ENCODE measurements at regions not wholly inside any gene's neighbourhood (a gene's known extent, or its start where the extent isn't known, plus 50 kb on each side); places are given as distances from the start of the nearest gene placed in this dataset.

GRCh38 chr2:71864085-71864484 is 283.6 kb downstream of the CYP26B1 start:
- no peak for DNase-seq (ENCODE audit: low read depth in 2 of 2)

- no peak for DNase-seq (ENCODE audit: low read depth in 2 of 2)
Measured at GRCh38 chr2:71863396-71863795, 284.3 kb downstream of the CYP26B1 start.

- no peak for DNase-seq (ENCODE audit: low read depth in 2 of 2)
Measured at GRCh38 chr2:71862921-71863320, 284.7 kb downstream of the CYP26B1 start.

- DNase-seq (ENCODE audit: low read depth in 2 of 2), result no peak
Measured at GRCh38 chr2:71861186-71862160, 286.2 kb downstream of the CYP26B1 start.

- no peak for DNase-seq (ENCODE audit: low read depth in 2 of 2)
Measured at GRCh38 chr2:71860381-71860926, 287.2 kb downstream of the CYP26B1 start.

- no peak for DNase-seq (ENCODE audit: low read depth in 2 of 2)
Measured at GRCh38 chr2:71859211-71859847, 288.3 kb downstream of the CYP26B1 start.

- DNase-seq (ENCODE audit: low read depth in 2 of 2), result no peak
Measured at GRCh38 chr2:71858071-71858470, 289.6 kb downstream of the CYP26B1 start.

- DNase-seq (ENCODE audit: low read depth in 2 of 2), result no peak
Measured at GRCh38 chr2:71857636-71858035, 290.0 kb downstream of the CYP26B1 start.

GRCh38 chr2:71856773-71857525 is 290.7 kb downstream of the CYP26B1 start:
- DNase-seq (ENCODE audit: low read depth in 2 of 2), result no peak

- DNase-seq (ENCODE audit: low read depth in 2 of 2), result no peak
Measured at GRCh38 chr2:71853858-71854257, 293.8 kb downstream of the CYP26B1 start.

GRCh38 chr2:71852141-71852711 is 295.4 kb downstream of the CYP26B1 start:
- no peak for DNase-seq (ENCODE audit: low read depth in 2 of 2)

GRCh38 chr2:71851094-71851750 is 296.4 kb downstream of the CYP26B1 start:
- DNase-seq (ENCODE audit: low read depth in 2 of 2), result no peak

- DNase-seq (ENCODE audit: low read depth in 2 of 2), result no peak
Measured at GRCh38 chr2:71850306-71850801, 297.3 kb downstream of the CYP26B1 start.

- DNase-seq (ENCODE audit: low read depth in 2 of 2), result no peak
Measured at GRCh38 chr2:71849607-71850305, 297.9 kb downstream of the CYP26B1 start.

- DNase-seq (ENCODE audit: low read depth in 2 of 2), result no peak
Measured at GRCh38 chr2:71849111-71849510, 298.6 kb downstream of the CYP26B1 start.

GRCh38 chr2:71846669-71847291 is 300.9 kb downstream of the CYP26B1 start:
- no peak for DNase-seq (ENCODE audit: low read depth in 2 of 2)

- no peak for DNase-seq (ENCODE audit: low read depth in 2 of 2)
Measured at GRCh38 chr2:71846072-71846471, 301.6 kb downstream of the CYP26B1 start.

- DNase-seq (ENCODE audit: low read depth in 2 of 2), result no peak
Measured at GRCh38 chr2:71844967-71845366, 302.7 kb downstream of the CYP26B1 start.

GRCh38 chr2:71843391-71843850 is 304.2 kb downstream of the CYP26B1 start:
- no peak for DNase-seq (ENCODE audit: low read depth in 2 of 2)

GRCh38 chr2:71842744-71843143 is 304.9 kb downstream of the CYP26B1 start:
- DNase-seq (ENCODE audit: low read depth in 2 of 2), result no peak

All from stimulated activated CD8-positive, alpha-beta memory T cell treated with anti-CD3 and anti-CD28 coated beads, Interleukin-2, amount 100 ng/mL, for 48 hours (primary cell).